ENCODE measurements at regions not wholly inside any gene's neighbourhood (a gene's known extent, or its start where the extent isn't known, plus 50 kb on each side); places are given as distances from the start of the nearest gene placed in this dataset.

GRCh38 chr4:189185810-189186432 is 754.8 kb upstream of the FRG1 start:
- no peak overlapping the region for H4K5ac ChIP-seq (ENCODE audit: low read depth, low read length)
- H2AFZ ChIP-seq (replicated peaks; ENCODE audit: low read length, poor library complexity) = no peak overlapping the region
- H4K20me1 ChIP-seq (ENCODE audit: insufficient read depth, low read length) = no peaks in the 10 kb centered on the region
- ChIA-PET POLR2A (ENCODE audit: unreplicated experiment) (no interaction called here), CTCF (no interaction called here)
- no peaks in the 10 kb centered on the region for H3K79me1 ChIP-seq (ENCODE audit: low read depth in 1 of 2, low read length in 2 of 2)
- no peak overlapping the region for H3K27ac ChIP-seq (ENCODE audit: insufficient read depth, low read length)
- intact Hi-C loops (cut with micrococcal nuclease) = no loop called here
- dilution Hi-C loops (cut with HindIII; ENCODE audit: low sequenced_read_pairs, unreplicated experiment) = no loop called here
- ATAC-seq (ENCODE audit: low read depth) (no peak), DNase-seq (no peak)
- no peak overlapping the region for H3K4me3 ChIP-seq (ENCODE audit: insufficient read depth, low read depth, low read length)
- no peak overlapping the region for H4K91ac ChIP-seq (ENCODE audit: insufficient read depth, low read depth, low read length)
- in situ Hi-C loops (cut with MboI; ENCODE audit: low sequenced_read_pairs) = no loop called here
- H3K23ac ChIP-seq (ENCODE audit: low read depth, low read length) = no peak overlapping the region
- H2BK15ac ChIP-seq (ENCODE audit: low read depth, low read length) = no peak overlapping the region
- peaks cover 2% of the 10 kb centered on the region; the same call in 1 of the 2 replicates for H3K9me3 ChIP-seq (ENCODE audit: control insufficient read depth, insufficient read depth, low read length)
- WGBS, 2 experiments (ENCODE audit: extremely low coverage in 2 of 2, insufficient read length in 1 of 2) = no CpG with 5 or more reads among the region's 7 CpGs
- H3K9me1 ChIP-seq (ENCODE audit: insufficient read depth, low read length) = no peaks in the 10 kb centered on the region
- no peak for TF ChIP-seq POLR2A (IDR thresholded peaks at IDR 0.05; ENCODE audit: low read depth, low read length)
- TF ChIP-seq RAD21 (IDR thresholded peaks at IDR 0.05; ENCODE audit: low read length) = no peak
- no peak for TF ChIP-seq MXI1 (IDR thresholded peaks at IDR 0.05; ENCODE audit: borderline replicate concordance, low read depth, low read length)
- no peak for TF ChIP-seq MAZ (IDR thresholded peaks at IDR 0.05; ENCODE audit: borderline replicate concordance, low read depth, low read length)
- no peak for TF ChIP-seq RCOR1 (IDR thresholded peaks at IDR 0.05; ENCODE audit: insufficient replicate concordance, low read length)
- TF ChIP-seq USF2 (IDR thresholded peaks at IDR 0.05; ENCODE audit: low read depth, low read length) = no peak
- TF ChIP-seq CHD1 (IDR thresholded peaks at IDR 0.05; ENCODE audit: low read depth, low read length) = no peak
- no peak for TF ChIP-seq BHLHE40 (IDR thresholded peaks at IDR 0.05; ENCODE audit: low read depth, low read length)
- TF ChIP-seq FOS (IDR thresholded peaks at IDR 0.05; ENCODE audit: low read depth, low read length) = no peak
- no peak overlapping the region for H2BK20ac ChIP-seq (ENCODE audit: low read depth, low read length)
- H3K4ac ChIP-seq (ENCODE audit: low read depth, low read length) = no peak overlapping the region
- H3K4me2 ChIP-seq (ENCODE audit: low read depth, low read length) = no peak overlapping the region
- no TSS peak for BruUV-seq (replicated peaks)
- no peaks in the 10 kb centered on the region for H3K36me3 ChIP-seq (ENCODE audit: control insufficient read depth, insufficient read depth, low read length)
- no peak overlapping the region for H2BK120ac ChIP-seq (ENCODE audit: low read depth, low read length)
- no peak overlapping the region for H3K18ac ChIP-seq (ENCODE audit: low read depth, low read length)
- H3K9ac ChIP-seq (ENCODE audit: low read depth, low read length) = no peak overlapping the region
- H4K8ac ChIP-seq (ENCODE audit: low read depth in 2 of 2, low read length in 2 of 2) = no peak overlapping the region
- no peak overlapping the region for H2AK5ac ChIP-seq (ENCODE audit: low read depth, low read length)
- no peak overlapping the region for H3K14ac ChIP-seq (replicated peaks; ENCODE audit: low read depth, low read length)
- H3K4me1 ChIP-seq (ENCODE audit: control insufficient read depth, insufficient read depth, low read length) = no peaks in the 10 kb centered on the region
- no peak overlapping the region for H2BK5ac ChIP-seq (ENCODE audit: low read depth, low read length, poor library complexity, severe bottlenecking)
- no peak overlapping the region for H3K56ac ChIP-seq (ENCODE audit: extremely low read depth, insufficient read depth, low read length)
- no peak overlapping the region for H2AK9ac ChIP-seq (replicated peaks; ENCODE audit: low read depth, low read length, poor library complexity)
- no peaks in the 10 kb centered on the region for H3K27me3 ChIP-seq (ENCODE audit: control insufficient read depth, insufficient read depth, low read length)

Data from IMR-90 (cell line).